Trophoblast cell (in vitro differentiated cells and primary cell): ENCODE measurements at regions not wholly inside any gene's neighbourhood (a gene's known extent, or its start where the extent isn't known, plus 50 kb on each side); places are given as distances from the start of the nearest gene placed in this dataset.

Experiments used
- DNase-seq, 2 donors: peaks; one replicate each; pipeline ENCODE4 v3.0.0-alpha.2; 2016
- H2AFZ ChIP-seq: 2 replicates; pipeline ENCODE4 v1.6.1; 2013; ENCODE audit warnings: low read length, moderate library complexity, mild to moderate bottlenecking; ENCODE audit not compliant: insufficient read depth, poor library complexity
- H2AK5ac ChIP-seq: 2 replicates; pipeline ENCODE4 v1.6.1; 2013; ENCODE audit warnings: mild to moderate bottlenecking, low read length
- H2BK120ac ChIP-seq: 2 replicates; pipeline ENCODE4 v1.6.1; 2013; ENCODE audit warnings: low read length, mild to moderate bottlenecking, moderate library complexity; ENCODE audit not compliant: insufficient read depth, poor library complexity
- H2BK12ac ChIP-seq: 2 replicates; pipeline ENCODE4 v1.6.1; 2013; ENCODE audit warnings: mild to moderate bottlenecking, low read length, moderate library complexity
- H2BK5ac ChIP-seq: 2 replicates; pipeline ENCODE4 v1.6.1; 2013; ENCODE audit warnings: low read length, low read depth, moderate library complexity, mild to moderate bottlenecking; ENCODE audit not compliant: poor library complexity
- H3K14ac ChIP-seq: 2 replicates; pipeline ENCODE4 v1.6.1; 2013; ENCODE audit warnings: mild to moderate bottlenecking, low read length
- H3K18ac ChIP-seq: 2 replicates; pipeline ENCODE4 v1.6.1; 2013; ENCODE audit warnings: mild to moderate bottlenecking, low read length
- H3K23ac ChIP-seq: 2 replicates; pipeline ENCODE4 v1.6.1; 2013; ENCODE audit warnings: low read length
- H3K27ac ChIP-seq: 2 replicates; pipeline ENCODE4 v1.5.1; 2013; ENCODE audit warnings: low read depth, mild to moderate bottlenecking, inconsistent platforms, low read length, moderate library complexity
- H3K27me3 ChIP-seq: 2 replicates; pipeline ENCODE4 v1.6.1; 2013; ENCODE audit warnings: inconsistent platforms, mild to moderate bottlenecking, low read length, moderate library complexity; ENCODE audit not compliant: insufficient read depth
- H3K36me3 ChIP-seq, 2 experiments: 1 replicate in 1 of 2; 2 replicates in 1 of 2; pipeline ENCODE4 v1.6.1; 2013; ENCODE audit warnings: low read length in 2 of 2, mild to moderate bottlenecking in 2 of 2, moderate library complexity in 1 of 2; ENCODE audit not compliant: insufficient read depth in 2 of 2, control insufficient read depth in 1 of 2
- H3K4ac ChIP-seq: 2 replicates; pipeline ENCODE4 v1.6.1; 2013; ENCODE audit warnings: low read depth, mild to moderate bottlenecking, low read length, moderate library complexity
- H3K4me1 ChIP-seq, 2 experiments: 1 replicate in 1 of 2; 2 replicates in 1 of 2; pipeline ENCODE4 v1.6.1; 2013; ENCODE audit warnings: low read length in 2 of 2, mild to moderate bottlenecking in 2 of 2, moderate library complexity in 1 of 2; ENCODE audit not compliant: insufficient read depth in 2 of 2, control insufficient read depth in 1 of 2
- H3K4me2 ChIP-seq: 2 replicates; pipeline ENCODE4 v1.6.1; 2013; ENCODE audit warnings: inconsistent platforms, mild to moderate bottlenecking, low read length, moderate library complexity
- H3K4me3 ChIP-seq: 2 replicates; pipeline ENCODE4 v1.5.1; 2013; ENCODE audit warnings: mild to moderate bottlenecking, low read depth, low read length, inconsistent platforms
- H3K79me1 ChIP-seq: one replicate; pipeline ENCODE4 v1.6.1; 2013; ENCODE audit warnings: low read length
- H3K79me2 ChIP-seq: 2 replicates; pipeline ENCODE4 v1.6.1; 2013; ENCODE audit warnings: low read length, mild to moderate bottlenecking; ENCODE audit not compliant: control insufficient read depth, insufficient read depth, poor library complexity
- H3K9ac ChIP-seq: 2 replicates; pipeline ENCODE4 v1.6.1; 2013; ENCODE audit warnings: mild to moderate bottlenecking, low read length
- H3K9me3 ChIP-seq: 2 replicates; pipeline ENCODE4 v1.6.1; 2013; ENCODE audit warnings: low read depth, mild to moderate bottlenecking, control low read depth, inconsistent platforms, low read length; ENCODE audit not compliant: insufficient read depth
- H4K12ac ChIP-seq: 2 replicates; pipeline ENCODE4 v1.6.1; 2013; ENCODE audit warnings: low read depth, mild to moderate bottlenecking, low read length, moderate library complexity
- H4K8ac ChIP-seq: 2 replicates; pipeline ENCODE4 v1.6.1; 2013; ENCODE audit warnings: low read depth, mild to moderate bottlenecking, low read length, moderate library complexity
- H4K91ac ChIP-seq: one replicate; pipeline ENCODE4 v1.6.1; 2013; ENCODE audit warnings: low read depth, mild to moderate bottlenecking, low read length, moderate library complexity
- WGBS: extraction: QIAGEN DNeasy Blood & Tissue Kit; methylation state at CpG from one replicate; pipeline ENCODE4 v1.1.7; 2013; ENCODE audit warnings: missing lambda C conversion rate; ENCODE audit not compliant: insufficient read length, insufficient coverage; ENCODE audit errors: extremely low coverage; 5-methylcytosine and 5-hydroxymethylcytosine counted together

DNA sequence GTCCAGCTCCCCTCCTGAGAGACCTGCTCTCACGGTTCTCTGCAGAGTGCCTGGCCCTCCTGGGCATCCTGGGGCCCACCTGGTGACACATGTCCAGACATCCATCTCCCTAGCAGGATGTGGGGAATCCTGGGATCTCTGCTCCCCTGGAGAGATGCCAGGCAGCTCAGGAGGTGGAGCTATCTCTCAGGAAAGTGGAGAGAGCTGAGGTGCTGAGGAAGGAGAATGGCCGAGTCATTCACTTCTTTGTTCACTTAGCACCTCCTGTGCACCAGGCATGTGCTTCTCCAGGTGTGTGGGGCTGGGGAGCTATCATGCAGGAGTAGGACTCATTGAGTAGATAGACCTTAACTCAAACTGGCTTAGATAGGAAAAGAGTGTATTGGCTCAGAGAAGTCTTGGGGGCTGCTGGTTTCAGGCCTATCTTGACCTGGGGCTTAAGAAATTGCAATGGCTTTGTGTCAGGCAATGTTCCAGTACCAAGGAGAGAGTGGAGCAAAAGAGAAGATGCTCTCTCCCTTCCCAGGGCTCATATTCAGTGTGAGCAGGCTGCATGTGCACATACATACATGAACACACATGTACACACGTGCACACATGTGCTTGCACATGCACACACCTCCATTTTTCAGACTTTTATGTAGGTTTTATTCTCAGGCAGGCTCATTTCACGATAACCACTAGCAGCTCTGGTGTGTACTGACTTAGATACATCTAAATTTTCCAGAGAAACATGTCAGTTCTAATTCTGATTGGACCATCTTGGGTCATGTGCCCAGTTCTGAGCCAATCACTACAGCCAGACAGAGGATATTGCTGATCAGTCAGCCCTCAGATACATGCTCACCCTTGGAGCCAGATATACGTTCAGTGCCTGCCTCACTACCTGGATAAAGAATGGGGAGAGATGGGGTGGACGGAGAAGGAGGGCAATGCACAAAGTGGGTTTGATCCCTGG, 437.6 kb downstream of the PTPRU start:
- Histone ChIP-seq H3K18ac (no peak overlapping the region), H3K4ac (no peak overlapping the region), H3K14ac (no peak overlapping the region), H3K4me3 (no peak overlapping the region), H3K79me2 (no peaks in the 10 kb centered on the region), H2BK120ac (no peak overlapping the region), H3K27me3 (no peaks in the 10 kb centered on the region), H3K23ac (no peak overlapping the region), H2BK12ac (no peak overlapping the region), H4K12ac (no peak overlapping the region), H3K4me1 (no peaks in the 10 kb centered on the region), H3K9ac (no peak overlapping the region), H3K9me3 (peaks cover 7% of the 10 kb centered on the region), H4K8ac (no peak overlapping the region), H3K27ac (no peak overlapping the region), H3K79me1 (no peaks in the 10 kb centered on the region), H3K36me3 (no peaks in the 10 kb centered on the region), H2AK5ac (no peak overlapping the region), H2AFZ (no peak overlapping the region), H2BK5ac (no peak overlapping the region), H4K91ac (no peak overlapping the region), H3K4me2 (no peak overlapping the region)
- WGBS = no CpG with 5 or more reads among the region's 6 CpGs
- DNase-seq = no peak

GRCh38 chr1:29673228-29673500, 436.8 kb downstream of the PTPRU start:
- Histone ChIP-seq H4K8ac (no peak overlapping the region), H3K4me3 (no peak overlapping the region), H4K12ac (no peak overlapping the region), H3K9ac (no peak overlapping the region), H3K36me3 (no peaks in the 10 kb centered on the region), H3K4me1 (no peaks in the 10 kb centered on the region), H2AK5ac (no peak overlapping the region), H3K4ac (no peak overlapping the region), H3K27ac (no peak overlapping the region), H2BK120ac (no peak overlapping the region), H3K23ac (no peak overlapping the region), H3K79me1 (no peaks in the 10 kb centered on the region), H3K27me3 (no peaks in the 10 kb centered on the region), H3K79me2 (no peaks in the 10 kb centered on the region), H3K4me2 (no peak overlapping the region), H2BK12ac (no peak overlapping the region), H3K14ac (no peak overlapping the region), H3K18ac (no peak overlapping the region), H2BK5ac (no peak overlapping the region), H3K9me3 (peaks cover 7% of the 10 kb centered on the region), H4K91ac (no peak overlapping the region), H2AFZ (no peak overlapping the region)
- DNase-seq = no peak

DNA sequence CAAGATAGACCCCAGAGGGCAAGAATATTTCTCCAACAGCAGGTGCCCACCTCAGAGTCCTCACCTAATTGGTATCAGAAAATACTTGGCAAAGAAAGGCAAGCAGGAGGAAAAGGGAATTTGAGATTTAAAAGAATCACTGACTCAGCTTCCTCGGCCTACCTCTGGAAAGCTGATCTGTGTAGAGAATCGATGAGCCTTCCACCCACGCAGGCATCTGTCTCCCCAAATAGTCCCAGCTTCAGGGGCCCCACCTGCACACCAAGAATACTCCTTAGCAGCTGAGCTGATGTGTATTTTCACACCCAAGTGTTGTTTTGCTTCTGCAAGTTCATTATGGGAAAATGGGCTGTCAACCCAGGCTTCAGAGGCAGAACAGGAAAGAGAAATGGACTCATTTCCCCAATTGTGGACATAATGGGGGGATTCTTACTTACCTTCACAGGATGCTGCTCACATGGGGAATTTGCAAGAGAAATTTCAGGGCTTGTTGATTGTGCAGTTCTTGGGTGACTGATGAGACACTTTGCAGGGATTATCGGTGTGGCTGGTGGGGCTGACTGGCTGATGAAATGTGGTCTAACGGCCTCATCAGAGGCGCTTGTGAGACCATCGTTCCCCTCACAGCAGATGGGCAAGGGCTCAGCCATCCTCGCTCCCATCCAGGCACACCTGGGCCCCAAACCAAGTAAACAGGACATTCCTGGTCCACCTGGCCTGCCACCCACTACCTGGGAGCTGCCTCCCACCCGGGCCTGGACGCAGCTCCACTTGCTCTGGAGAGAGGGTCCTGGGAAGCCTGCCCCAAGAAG, 436.3 kb downstream of the PTPRU start:
- no peak overlapping the region for H2AFZ ChIP-seq
- no peak overlapping the region for H3K4me3 ChIP-seq
- H2BK5ac ChIP-seq = no peak overlapping the region
- no peak overlapping the region for H3K4me2 ChIP-seq
- no peak overlapping the region for H4K91ac ChIP-seq
- H2AK5ac ChIP-seq = no peak overlapping the region
- H3K27me3 ChIP-seq = no peaks in the 10 kb centered on the region
- no peak overlapping the region for H3K4ac ChIP-seq
- H3K4me1 ChIP-seq = no peaks in the 10 kb centered on the region
- WGBS = no CpG with 5 or more reads among the region's 10 CpGs
- H3K9ac ChIP-seq = no peak overlapping the region
- H2BK120ac ChIP-seq = no peak overlapping the region
- H4K12ac ChIP-seq = no peak overlapping the region
- peaks cover 7% of the 10 kb centered on the region for H3K9me3 ChIP-seq
- no peaks in the 10 kb centered on the region for H3K36me3 ChIP-seq
- no peaks in the 10 kb centered on the region for H3K79me1 ChIP-seq
- no peak overlapping the region for H4K8ac ChIP-seq
- H3K23ac ChIP-seq = no peak overlapping the region
- no peak for DNase-seq
- H3K79me2 ChIP-seq = no peaks in the 10 kb centered on the region
- no peak overlapping the region for H3K14ac ChIP-seq
- no peak overlapping the region for H3K18ac ChIP-seq
- H3K27ac ChIP-seq = no peak overlapping the region
- no peak overlapping the region for H2BK12ac ChIP-seq

DNA sequence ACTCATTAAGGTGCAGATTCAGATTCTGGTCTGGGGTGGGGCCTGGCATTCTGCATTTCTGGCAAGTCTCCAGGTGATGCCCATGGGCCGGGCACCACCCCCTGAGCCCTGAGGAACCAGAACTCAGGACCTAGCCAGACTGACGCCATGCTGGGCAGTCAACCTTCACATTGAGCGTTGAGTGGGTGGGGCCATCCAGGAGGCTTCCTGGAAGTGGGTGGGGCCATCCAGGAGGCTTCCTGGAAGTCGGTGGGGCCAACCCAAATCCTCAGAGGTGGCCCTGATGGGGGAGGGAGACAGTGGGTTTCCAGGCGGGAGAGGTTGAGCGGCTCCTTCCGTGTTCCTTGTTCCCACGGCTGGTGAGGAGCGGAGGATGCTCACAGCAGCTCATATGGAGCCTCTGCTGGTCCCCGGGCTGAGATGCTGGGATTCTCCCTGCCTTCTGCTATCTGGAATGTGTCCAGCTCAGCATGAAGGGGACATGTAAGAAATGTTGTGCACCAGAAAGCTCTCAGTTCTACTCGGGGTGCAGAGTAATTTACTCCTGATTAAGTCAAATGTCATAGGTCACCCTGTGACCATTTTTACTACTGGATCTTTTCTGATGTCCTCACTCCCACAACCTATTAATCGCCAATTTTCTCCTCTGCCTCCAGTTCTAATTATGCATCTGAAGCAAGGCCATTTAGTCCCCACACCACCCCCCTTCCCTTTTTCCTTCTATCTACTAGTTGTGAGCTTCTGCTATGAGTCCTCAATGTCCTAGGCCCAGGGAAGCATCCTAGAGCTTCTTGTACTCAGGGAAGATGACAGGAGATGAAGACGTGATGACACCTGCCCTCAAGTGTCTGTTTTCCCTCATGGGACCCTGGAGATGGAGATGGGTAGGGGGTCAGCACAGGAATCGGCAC, 435.4 kb downstream of the PTPRU start:
- no CpG with 5 or more reads among the region's 14 CpGs for WGBS

More for the DNA sequence above, 435.4 kb downstream of the PTPRU start:
- DNase-seq = no peak
- Histone ChIP-seq H3K4ac (no peak overlapping the region), H3K36me3 (no peaks in the 10 kb centered on the region), H3K9ac (no peak overlapping the region), H2BK12ac (no peak overlapping the region), H3K27ac (no peak overlapping the region), H3K27me3 (no peaks in the 10 kb centered on the region), H2BK120ac (no peak overlapping the region), H3K23ac (no peak overlapping the region), H4K8ac (no peak overlapping the region), H3K9me3 (peaks cover 5% of the 10 kb centered on the region), H3K4me2 (no peak overlapping the region), H3K79me1 (no peaks in the 10 kb centered on the region), H3K79me2 (no peaks in the 10 kb centered on the region), H4K12ac (no peak overlapping the region), H3K14ac (no peak overlapping the region), H3K18ac (no peak overlapping the region), H4K91ac (no peak overlapping the region), H2BK5ac (no peak overlapping the region), H3K4me3 (no peak overlapping the region), H2AFZ (no peak overlapping the region), H3K4me1 (no peaks in the 10 kb centered on the region), H2AK5ac (no peak overlapping the region)
